ENCODE measurements at regions not wholly inside any gene's neighbourhood (a gene's known extent, or its start where the extent isn't known, plus 50 kb on each side); places are given as distances from the start of the nearest gene placed in this dataset.
A peak's percentile ranks its signal among the peaks of the same experiment; 100 is the strongest.

DNA sequence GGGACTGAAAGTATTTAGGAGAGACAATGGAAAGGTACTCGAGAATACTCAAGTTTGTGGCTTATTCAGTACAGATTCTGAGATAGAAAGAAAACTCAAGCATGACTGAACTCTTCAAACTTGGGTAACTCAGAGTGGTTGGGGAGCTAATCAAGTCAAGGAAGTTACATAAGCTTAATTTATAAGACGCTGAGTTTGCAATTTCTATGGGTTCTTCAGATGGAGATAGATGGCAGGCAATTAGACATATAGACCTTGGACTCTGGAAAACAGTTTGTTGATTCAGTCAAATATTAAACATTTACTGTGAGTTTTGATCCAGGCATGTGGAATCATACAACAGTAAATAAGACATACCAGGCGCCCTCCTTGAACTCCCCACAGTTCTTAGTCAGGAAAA, 1749.9 kb upstream of the TENM3 start:
- Histone ChIP-seq H3K4me3 (no peak overlapping the region), H3K27ac (no peak overlapping the region), H3K27me3 (no peaks in the 10 kb centered on the region), H3K36me3 (no peaks in the 10 kb centered on the region), H3K4me1 (no peaks in the 10 kb centered on the region), H3K9me3 (peaks cover 0 to 4% of the 10 kb centered on the region in 2 donors)
- intact Hi-C loops (cut with DNase I) = no loop called here
- no peak for ATAC-seq
- no peak for DNase-seq
- TF ChIP-seq, protein P1, sequence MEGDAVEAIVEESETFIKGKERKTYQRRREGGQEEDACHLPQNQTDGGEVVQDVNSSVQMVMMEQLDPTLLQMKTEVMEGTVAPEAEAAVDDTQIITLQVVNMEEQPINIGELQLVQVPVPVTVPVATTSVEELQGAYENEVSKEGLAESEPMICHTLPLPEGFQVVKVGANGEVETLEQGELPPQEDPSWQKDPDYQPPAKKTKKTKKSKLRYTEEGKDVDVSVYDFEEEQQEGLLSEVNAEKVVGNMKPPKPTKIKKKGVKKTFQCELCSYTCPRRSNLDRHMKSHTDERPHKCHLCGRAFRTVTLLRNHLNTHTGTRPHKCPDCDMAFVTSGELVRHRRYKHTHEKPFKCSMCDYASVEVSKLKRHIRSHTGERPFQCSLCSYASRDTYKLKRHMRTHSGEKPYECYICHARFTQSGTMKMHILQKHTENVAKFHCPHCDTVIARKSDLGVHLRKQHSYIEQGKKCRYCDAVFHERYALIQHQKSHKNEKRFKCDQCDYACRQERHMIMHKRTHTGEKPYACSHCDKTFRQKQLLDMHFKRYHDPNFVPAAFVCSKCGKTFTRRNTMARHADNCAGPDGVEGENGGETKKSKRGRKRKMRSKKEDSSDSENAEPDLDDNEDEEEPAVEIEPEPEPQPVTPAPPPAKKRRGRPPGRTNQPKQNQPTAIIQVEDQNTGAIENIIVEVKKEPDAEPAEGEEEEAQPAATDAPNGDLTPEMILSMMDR (IDR thresholded peaks at IDR 0.05) = no peak

- no peak overlapping the region for H3K4me3 ChIP-seq
- H3K4me1 ChIP-seq = no peaks in the 10 kb centered on the region
- DNase-seq (no peak), ATAC-seq (no peak)
- TF ChIP-seq, protein P1 (IDR thresholded peaks at IDR 0.05) = no peak
- no peaks in the 10 kb centered on the region for H3K27me3 ChIP-seq
- intact Hi-C loops (cut with DNase I) = no loop called here
- no peaks in the 10 kb centered on the region for H3K36me3 ChIP-seq
- H3K27ac ChIP-seq = no peak overlapping the region
- peaks cover 0 to 2% of the 10 kb centered on the region in 2 donors for H3K9me3 ChIP-seq
These were observed 1743.0 kb upstream of the TENM3 start for GRCh38 chr4:180500154-180500553.

DNA sequence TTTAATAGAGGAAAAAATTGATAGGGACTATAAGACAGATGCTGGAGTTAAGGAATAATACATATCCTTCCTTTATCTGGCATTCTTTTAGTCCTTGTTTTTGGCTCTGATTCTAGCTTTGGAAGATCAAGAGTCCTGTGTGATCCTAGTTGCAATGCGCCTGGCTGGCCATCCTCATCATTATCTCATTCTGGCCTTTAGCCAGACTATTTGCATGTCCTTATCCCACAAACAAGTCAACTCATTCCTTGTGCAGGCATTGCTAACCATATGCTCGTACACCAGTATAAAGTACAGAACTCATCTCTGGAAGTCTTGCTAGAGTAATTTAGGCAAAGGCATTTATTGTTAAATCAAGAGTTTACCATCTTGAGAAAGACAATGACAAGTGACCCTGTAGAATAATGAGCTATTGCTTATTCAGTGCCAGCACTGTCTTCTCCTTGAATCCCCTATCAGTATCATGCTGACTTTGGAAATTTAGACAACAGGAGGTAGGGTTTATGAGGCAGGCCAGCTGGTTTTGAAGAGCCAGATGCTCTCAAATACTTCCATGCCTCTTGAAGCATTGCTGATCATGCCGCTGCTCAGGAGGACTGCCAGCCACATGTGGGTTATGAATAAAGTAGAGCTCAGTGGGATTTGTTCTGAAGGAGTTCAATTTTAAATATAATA, 1730.3 kb upstream of the TENM3 start:
- no peaks in the 10 kb centered on the region for H3K9me3 ChIP-seq
- no peaks in the 10 kb centered on the region for H3K27me3 ChIP-seq
- no peaks in the 10 kb centered on the region for H3K4me1 ChIP-seq
- TF ChIP-seq, protein P1 (IDR thresholded peaks at IDR 0.05) = no peak
- DNase-seq = peak in 1 of 4 donors; percentile 11
- no peak overlapping the region for H3K27ac ChIP-seq
- no peaks in the 10 kb centered on the region for H3K36me3 ChIP-seq
- intact Hi-C loops (cut with DNase I) = no loop called here
- ATAC-seq = no peak
- H3K4me3 ChIP-seq = no peak overlapping the region

DNA sequence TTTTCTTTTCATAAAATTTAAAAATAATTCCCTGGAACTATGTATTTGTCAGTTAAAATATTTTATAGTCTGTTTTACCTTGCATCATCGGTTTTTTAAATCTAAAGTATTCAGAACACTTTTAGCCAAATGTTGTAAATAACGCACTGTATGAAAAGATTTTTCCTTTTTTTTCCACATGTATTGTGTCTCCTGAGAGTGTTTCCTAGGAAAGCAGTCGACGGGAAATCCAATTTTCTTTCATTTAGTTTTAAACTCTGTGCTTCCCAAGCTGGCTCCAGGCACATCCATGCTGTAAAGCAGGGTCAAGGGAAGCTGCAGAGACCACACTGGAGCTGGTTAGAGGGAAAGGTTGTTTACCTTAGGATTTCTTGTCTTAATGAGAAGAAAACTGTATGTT, 1724.3 kb upstream of the TENM3 start:
- H3K4me1 ChIP-seq = no peaks in the 10 kb centered on the region
- H3K4me3 ChIP-seq = no peak overlapping the region
- no peaks in the 10 kb centered on the region for H3K27me3 ChIP-seq
- no peaks in the 10 kb centered on the region for H3K9me3 ChIP-seq
- intact Hi-C loops (cut with DNase I) = no loop called here
- TF ChIP-seq, protein P1 (IDR thresholded peaks at IDR 0.05) = no peak
- no peak for ATAC-seq
- no peak overlapping the region for H3K27ac ChIP-seq
- DNase-seq = no peak
- H3K36me3 ChIP-seq = no peaks in the 10 kb centered on the region

DNA sequence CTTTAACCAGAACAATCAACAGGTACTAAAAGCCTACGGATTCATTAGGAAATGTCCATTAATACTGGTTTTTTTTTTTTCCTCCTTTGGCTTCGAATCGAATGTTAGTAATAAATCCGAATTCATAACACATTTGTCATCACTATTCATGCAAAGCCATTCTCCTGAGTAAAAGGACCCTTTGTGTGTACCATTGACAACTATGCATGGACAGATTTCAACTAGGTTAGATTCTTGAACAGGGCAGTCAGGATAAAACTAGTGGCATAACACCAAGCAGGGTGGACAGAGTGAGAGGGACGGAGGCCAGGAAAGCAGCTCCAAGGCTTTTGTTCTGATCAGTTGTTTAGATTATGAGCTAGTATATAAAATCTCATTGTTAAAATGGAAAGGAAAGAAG, 1722.0 kb upstream of the TENM3 start:
- H3K27me3 ChIP-seq = no peaks in the 10 kb centered on the region
- intact Hi-C loops (cut with DNase I) = no loop called here
- no peaks in the 10 kb centered on the region for H3K4me1 ChIP-seq
- no peaks in the 10 kb centered on the region for H3K36me3 ChIP-seq
- ATAC-seq (no peak), DNase-seq (no peak)
- H3K27ac ChIP-seq = no peak overlapping the region
- H3K9me3 ChIP-seq = no peaks in the 10 kb centered on the region
- TF ChIP-seq, protein P1 (IDR thresholded peaks at IDR 0.05) = no peak
- no peak overlapping the region for H3K4me3 ChIP-seq
